WTC11 (cell line): ENCODE measurements at regions not wholly inside any gene's neighbourhood (a gene's known extent, or its start where the extent isn't known, plus 50 kb on each side); places are given as distances from the start of the nearest gene placed in this dataset.

Experiments
- ATAC-seq: fragments of 200-7000 bp; cut with Tn5 transposase; 2 replicates; pipeline ENCODE4 v1.10.0; 2021; ENCODE audit warnings: mild to moderate bottlenecking, moderate library complexity
- CTCF ChIA-PET: fragments of 300-600 bp; sonication (Branson Sonifier 250); formaldehyde crosslinking; loops from one replicate; lab custom pipeline; 2021; ENCODE audit warnings: antibody characterized with exemption; lab: Charles Lee
- POLR2A ChIA-PET: fragments of 350-600 bp; sonication (Branson Sonifier 250); formaldehyde crosslinking; loops from one replicate; lab custom pipeline; 2021; ENCODE audit warnings: antibody characterized with exemption; lab: Charles Lee
- DNase-seq: peaks from one replicate; pipeline ENCODE4 v3.0.0; 2021; ENCODE audit warnings: low spot score
- H3K27ac Mint-ChIP-seq: 2 replicates; pipeline ENCODE4 v1.8.0; 2021; ENCODE audit warnings: mixed read lengths
- H3K27me3 Mint-ChIP-seq: 2 replicates; pipeline ENCODE4 v1.8.0; 2021; ENCODE audit warnings: low read depth, mild to moderate bottlenecking, moderate library complexity, mixed read lengths
- H3K36me3 Mint-ChIP-seq: 2 replicates; pipeline ENCODE4 v1.8.0; 2021; ENCODE audit warnings: mixed read lengths
- H3K4me1 Mint-ChIP-seq: 2 replicates; pipeline ENCODE4 v1.8.0; 2022; ENCODE audit warnings: mixed read lengths
- H3K4me3 Mint-ChIP-seq: 2 replicates; pipeline ENCODE4 v1.8.0; 2021; ENCODE audit warnings: mild to moderate bottlenecking, moderate library complexity, mixed read lengths
- H3K9me3 Mint-ChIP-seq: 2 replicates; pipeline ENCODE4 v1.8.0; 2021; ENCODE audit warnings: mixed read lengths
- ERG ChIP-seq: fragments of 250-450 bp; sonication (Bioruptor Pico); IDR thresholded peaks from 2 replicates; pipeline ENCODE4 v1.8.0; 2021; ENCODE audit warnings: mild to moderate bottlenecking
- ESRRA ChIP-seq: sonication (generic); formaldehyde crosslinking; IDR thresholded peaks from 2 replicates; pipeline ENCODE4 v1.8.1; 2022; ENCODE audit warnings: mild to moderate bottlenecking, missing genetic modification reagents, borderline replicate concordance
- GTF2I ChIP-seq: fragments of 250-450 bp; sonication (Bioruptor Pico); conservative IDR thresholded peaks from 2 replicates; pipeline ENCODE4 v1.4.0; 2021; ENCODE audit warnings: mild to moderate bottlenecking
- MXD4 ChIP-seq: fragments of 250-450 bp; sonication (Bioruptor Pico); IDR thresholded peaks from 2 replicates; pipeline ENCODE4 v1.8.0; 2021; ENCODE audit warnings: mild to moderate bottlenecking, moderate library complexity, borderline replicate concordance
- NFATC4 ChIP-seq: fragments of 250-450 bp; sonication (Bioruptor Pico); IDR thresholded peaks from 2 replicates; pipeline ENCODE4 v1.9.0; 2021; ENCODE audit warnings: mild to moderate bottlenecking
- NFE2L1 ChIP-seq: sonication (generic); formaldehyde crosslinking; IDR thresholded peaks from 2 replicates; pipeline ENCODE4 v1.8.1; 2023; ENCODE audit warnings: missing genetic modification reagents
- NR3C1 ChIP-seq: sonication (generic); formaldehyde crosslinking; conservative IDR thresholded peaks from 2 replicates; pipeline ENCODE4 v1.8.1; 2023; ENCODE audit warnings: low read depth, mild to moderate bottlenecking, missing genetic modification reagents
- PRDM15 ChIP-seq: sonication (generic); formaldehyde crosslinking; IDR thresholded peaks from 2 replicates; pipeline ENCODE4 v1.8.0; 2022; ENCODE audit warnings: missing genetic modification reagents
- RELA ChIP-seq: sonication (generic); formaldehyde crosslinking; IDR thresholded peaks from 2 replicates; pipeline ENCODE4 v1.8.1; 2022; ENCODE audit warnings: missing genetic modification reagents, mild to moderate bottlenecking, borderline replicate concordance
- TEAD4 ChIP-seq: sonication (generic); formaldehyde crosslinking; IDR thresholded peaks from 2 replicates; pipeline ENCODE4 v1.8.0; 2022; ENCODE audit warnings: mild to moderate bottlenecking, missing genetic modification reagents
- TP53 ChIP-seq: sonication (generic); formaldehyde crosslinking; IDR thresholded peaks from 2 replicates; pipeline ENCODE4 v1.8.1; 2023; ENCODE audit warnings: mild to moderate bottlenecking, missing genetic modification reagents
- ZBTB21 ChIP-seq: sonication (generic); formaldehyde crosslinking; IDR thresholded peaks from 2 replicates; pipeline ENCODE4 v1.8.1; 2023; ENCODE audit warnings: mild to moderate bottlenecking, missing genetic modification reagents, borderline replicate concordance
- ZNF121 ChIP-seq: sonication (generic); formaldehyde crosslinking; IDR thresholded peaks from 2 replicates; pipeline ENCODE4 v1.8.0; 2023; ENCODE audit warnings: missing genetic modification reagents
- ZNF416 ChIP-seq: fragments of 250-450 bp; sonication (Bioruptor Pico); IDR thresholded peaks from 2 replicates; pipeline ENCODE4 v1.9.0; 2021; ENCODE audit warnings: mild to moderate bottlenecking, inconsistent platforms
- TF ChIP-seq, protein P1 (sequence below): sonication (generic); formaldehyde crosslinking; IDR thresholded peaks from 2 replicates; pipeline ENCODE4 v1.8.1; 2023; ENCODE audit warnings: mild to moderate bottlenecking, moderate library complexity, missing genetic modification reagents
- TF ChIP-seq, protein P2 (sequence below): sonication (generic); formaldehyde crosslinking; conservative IDR thresholded peaks from 2 replicates; pipeline ENCODE4 v1.8.1; 2023; ENCODE audit warnings: mild to moderate bottlenecking, low read depth, missing genetic modification reagents, moderate library complexity
- TF ChIP-seq, protein P3 (sequence below): fragments of 250-450 bp; sonication (Bioruptor Pico); IDR thresholded peaks from 2 replicates; pipeline ENCODE4 v2.1.2; 2022; ENCODE audit warnings: mild to moderate bottlenecking, moderate library complexity

- TF ChIP-seq NFE2L1 (no peak), ERG (CRISPR knock-in tag) (no peak), PRDM15 (CRISPR knock-in tag) (no peak), RELA (CRISPR knock-in tag) (no peak), NFATC4 (CRISPR knock-in tag) (no peak), NR3C1 (CRISPR knock-in tag) (no peak), ESRRA (CRISPR knock-in tag) (no peak), ZNF121 (CRISPR knock-in tag) (no peak), ZNF416 (CRISPR knock-in tag) (no peak), ZBTB21 (CRISPR knock-in tag) (no peak), MXD4 (CRISPR knock-in tag) (no peak), GTF2I (CRISPR knock-in tag) (no peak), TP53 (no peak), TEAD4 (no peak)
- TF ChIP-seq, protein P1, sequence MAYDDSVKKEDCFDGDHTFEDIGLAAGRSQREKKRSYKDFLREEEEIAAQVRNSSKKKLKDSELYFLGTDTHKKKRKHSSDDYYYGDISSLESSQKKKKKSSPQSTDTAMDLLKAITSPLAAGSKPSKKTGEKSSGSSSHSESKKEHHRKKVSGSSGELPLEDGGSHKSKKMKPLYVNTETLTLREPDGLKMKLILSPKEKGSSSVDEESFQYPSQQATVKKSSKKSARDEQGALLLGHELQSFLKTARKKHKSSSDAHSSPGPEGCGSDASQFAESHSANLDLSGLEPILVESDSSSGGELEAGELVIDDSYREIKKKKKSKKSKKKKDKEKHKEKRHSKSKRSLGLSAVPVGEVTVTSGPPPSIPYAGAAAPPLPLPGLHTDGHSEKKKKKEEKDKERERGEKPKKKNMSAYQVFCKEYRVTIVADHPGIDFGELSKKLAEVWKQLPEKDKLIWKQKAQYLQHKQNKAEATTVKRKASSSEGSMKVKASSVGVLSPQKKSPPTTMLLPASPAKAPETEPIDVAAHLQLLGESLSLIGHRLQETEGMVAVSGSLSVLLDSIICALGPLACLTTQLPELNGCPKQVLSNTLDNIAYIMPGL = no peak
- TF ChIP-seq, protein P2, sequence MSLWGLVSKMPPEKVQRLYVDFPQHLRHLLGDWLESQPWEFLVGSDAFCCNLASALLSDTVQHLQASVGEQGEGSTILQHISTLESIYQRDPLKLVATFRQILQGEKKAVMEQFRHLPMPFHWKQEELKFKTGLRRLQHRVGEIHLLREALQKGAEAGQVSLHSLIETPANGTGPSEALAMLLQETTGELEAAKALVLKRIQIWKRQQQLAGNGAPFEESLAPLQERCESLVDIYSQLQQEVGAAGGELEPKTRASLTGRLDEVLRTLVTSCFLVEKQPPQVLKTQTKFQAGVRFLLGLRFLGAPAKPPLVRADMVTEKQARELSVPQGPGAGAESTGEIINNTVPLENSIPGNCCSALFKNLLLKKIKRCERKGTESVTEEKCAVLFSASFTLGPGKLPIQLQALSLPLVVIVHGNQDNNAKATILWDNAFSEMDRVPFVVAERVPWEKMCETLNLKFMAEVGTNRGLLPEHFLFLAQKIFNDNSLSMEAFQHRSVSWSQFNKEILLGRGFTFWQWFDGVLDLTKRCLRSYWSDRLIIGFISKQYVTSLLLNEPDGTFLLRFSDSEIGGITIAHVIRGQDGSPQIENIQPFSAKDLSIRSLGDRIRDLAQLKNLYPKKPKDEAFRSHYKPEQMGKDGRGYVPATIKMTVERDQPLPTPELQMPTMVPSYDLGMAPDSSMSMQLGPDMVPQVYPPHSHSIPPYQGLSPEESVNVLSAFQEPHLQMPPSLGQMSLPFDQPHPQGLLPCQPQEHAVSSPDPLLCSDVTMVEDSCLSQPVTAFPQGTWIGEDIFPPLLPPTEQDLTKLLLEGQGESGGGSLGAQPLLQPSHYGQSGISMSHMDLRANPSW (CRISPR knock-in tag) = no peak
- TF ChIP-seq, protein P3, sequence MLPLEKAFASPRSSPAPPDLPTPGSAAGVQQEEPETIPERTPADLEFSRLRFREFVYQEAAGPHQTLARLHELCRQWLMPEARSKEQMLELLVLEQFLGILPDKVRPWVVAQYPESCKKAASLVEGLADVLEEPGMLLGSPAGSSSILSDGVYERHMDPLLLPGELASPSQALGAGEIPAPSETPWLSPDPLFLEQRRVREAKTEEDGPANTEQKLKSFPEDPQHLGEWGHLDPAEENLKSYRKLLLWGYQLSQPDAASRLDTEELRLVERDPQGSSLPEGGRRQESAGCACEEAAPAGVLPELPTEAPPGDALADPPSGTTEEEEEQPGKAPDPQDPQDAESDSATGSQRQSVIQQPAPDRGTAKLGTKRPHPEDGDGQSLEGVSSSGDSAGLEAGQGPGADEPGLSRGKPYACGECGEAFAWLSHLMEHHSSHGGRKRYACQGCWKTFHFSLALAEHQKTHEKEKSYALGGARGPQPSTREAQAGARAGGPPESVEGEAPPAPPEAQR (CRISPR knock-in tag) = no peak
- POLR2A ChIA-PET = no interaction called here
- CTCF ChIA-PET = no interaction called here
- Mint-ChIP-seq H3K4me3 (no peak overlapping the region), H3K36me3 (no peaks in the 10 kb centered on the region), H3K9me3 (no peaks in the 10 kb centered on the region), H3K27me3 (peaks cover 20% of the 10 kb centered on the region), H3K27ac (no peak overlapping the region), H3K4me1 (peaks cover 47% of the 10 kb centered on the region)
- no peak for DNase-seq
- ATAC-seq = no peak
These were observed 104.6 kb upstream of the GPR139 start for GRCh38 chr16:20178297-20178696.
